GM19023 (cell line): ENCODE measurements at regions not wholly inside any gene's neighbourhood (a gene's known extent, or its start where the extent isn't known, plus 50 kb on each side); places are given as distances from the start of the nearest gene placed in this dataset.

Experiments
- ATAC-seq: cut with Tn5 transposase; IDR thresholded peaks from one replicate; pipeline ENCODE4 v1.9.1; 2021; ENCODE audit warnings: mild to moderate bottlenecking, moderate library complexity; ENCODE audit not compliant: unreplicated experiment

- ATAC-seq, result no peak
Observed at GRCh38 chr15:31241888-31242522, 84.6 kb upstream of the KLF13 start.

- no peak for ATAC-seq
Observed at GRCh38 chr15:31243895-31244294, 82.7 kb upstream of the KLF13 start.

GRCh38 chr15:31245135-31245689 lies 81.4 kb upstream of the KLF13 start:
- no peak for ATAC-seq

GRCh38 chr15:31245756-31246155 lies 80.9 kb upstream of the KLF13 start:
- no peak for ATAC-seq

GRCh38 chr15:31247404-31247803 lies 79.2 kb upstream of the KLF13 start:
- ATAC-seq, result no peak

GRCh38 chr15:31248263-31248662 lies 78.4 kb upstream of the KLF13 start:
- ATAC-seq, result no peak

GRCh38 chr15:31248951-31249350 lies 77.7 kb upstream of the KLF13 start:
- ATAC-seq, result no peak

GRCh38 chr15:31250033-31250432 lies 76.6 kb upstream of the KLF13 start:
- ATAC-seq, result no peak

- no peak for ATAC-seq
Observed at GRCh38 chr15:31251165-31251564, 75.5 kb upstream of the KLF13 start.

- ATAC-seq, result no peak
Observed at GRCh38 chr15:31252171-31252785, 74.4 kb upstream of the KLF13 start.

GRCh38 chr15:31254431-31255175 lies 72.0 kb upstream of the KLF13 start:
- no peak for ATAC-seq

- ATAC-seq, result no peak
Observed at GRCh38 chr15:31255176-31255510, 71.5 kb upstream of the KLF13 start.

GRCh38 chr15:31255732-31256377 lies 70.8 kb upstream of the KLF13 start:
- ATAC-seq, result peak; percentile 75

GRCh38 chr15:31256378-31257265 lies 70.0 kb upstream of the KLF13 start:
- ATAC-seq, result no peak

- no peak for ATAC-seq
Observed at GRCh38 chr15:31257286-31257685, 69.3 kb upstream of the KLF13 start.

- no peak for ATAC-seq
Observed at GRCh38 chr15:31258260-31258659, 68.4 kb upstream of the KLF13 start.

- ATAC-seq, result no peak
Observed at GRCh38 chr15:31259562-31260252, 66.9 kb upstream of the KLF13 start.

- ATAC-seq, result no peak
Observed at GRCh38 chr15:31260646-31261265, 65.9 kb upstream of the KLF13 start.
